LNCAP (cell line): ENCODE measurements at regions not wholly inside any gene's neighbourhood (a gene's known extent, or its start where the extent isn't known, plus 50 kb on each side); places are given as distances from the start of the nearest gene placed in this dataset.

ENCODE experiments used
- CTCF ChIP-seq: fragments of 450-650 bp; IDR thresholded peaks from 2 replicates; pipeline ENCODE4 v1.5.1; 2017; ENCODE audit warnings: mild to moderate bottlenecking

GRCh38 chr7:80288175-80289122 lies 153.8 kb downstream of the GNAI1 start:
- TF ChIP-seq CTCF: no peak

GRCh38 chr7:80287400-80288174 lies 153.0 kb downstream of the GNAI1 start:
- no peak for TF ChIP-seq CTCF

DNA sequence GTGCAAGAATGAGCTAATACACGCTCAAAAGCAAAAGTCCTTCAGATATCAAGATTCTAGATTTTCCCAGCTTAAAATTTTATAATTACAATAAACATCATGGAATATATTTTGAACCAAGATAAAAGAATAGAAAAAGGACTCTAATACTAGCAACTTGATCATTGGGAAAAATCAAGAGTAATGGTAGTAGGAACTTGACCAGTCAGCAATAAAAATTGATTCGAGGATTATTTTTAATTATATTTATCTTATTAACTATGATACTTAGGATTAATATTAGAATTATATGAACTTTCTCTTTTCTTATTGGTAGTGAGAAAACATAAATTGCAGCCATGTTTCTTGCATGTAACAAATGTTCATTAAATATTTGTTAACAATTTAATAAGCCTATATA lies 152.0 kb downstream of the GNAI1 start:
- no peak for TF ChIP-seq CTCF

DNA sequence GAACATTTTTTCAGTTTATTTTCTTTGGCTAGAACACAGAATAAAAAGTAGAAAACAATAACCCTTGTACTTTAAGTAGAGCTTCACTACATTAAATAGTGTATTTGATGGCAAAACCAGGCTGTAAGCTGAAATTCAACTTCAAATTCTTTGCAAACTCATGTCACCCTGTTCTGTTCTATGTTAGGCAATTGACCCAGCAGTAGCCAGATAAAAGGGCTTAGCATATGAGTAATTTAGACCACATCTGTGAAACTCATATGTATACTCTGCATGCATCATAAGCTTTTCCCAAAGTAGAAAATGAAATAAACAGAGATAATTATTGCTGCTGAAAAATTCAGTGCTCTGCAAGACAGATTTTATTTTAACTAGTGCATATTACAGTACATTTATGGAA lies 150.2 kb downstream of the GNAI1 start:
- TF ChIP-seq CTCF: no peak

GRCh38 chr7:80279760-80280159 lies 145.1 kb downstream of the GNAI1 start:
- no peak for TF ChIP-seq CTCF

- no peak for TF ChIP-seq CTCF
Measured at GRCh38 chr7:80278737-80279136, 144.1 kb downstream of the GNAI1 start.

- no peak for TF ChIP-seq CTCF
Measured at GRCh38 chr7:80277434-80278427, 143.1 kb downstream of the GNAI1 start.
